Panc1 (cell line): ENCODE measurements at regions not wholly inside any gene's neighbourhood (a gene's known extent, or its start where the extent isn't known, plus 50 kb on each side); places are given as distances from the start of the nearest gene placed in this dataset.
"Not testable (repeated sequence)": the region's sequence is repeated elsewhere in the genome, so short reads cannot be mapped to it uniquely, and the experiment has no call there.

Source experiments
- ATAC-seq: fragments of 200-7000 bp; cut with Tn5 transposase; 2 replicates; pipeline ENCODE4 v1.9.1; 2020; ENCODE audit warnings: mild to moderate bottlenecking, moderate library complexity
- BruUV-seq: library from RNA; stranded (reverse); fragments of 400-500 nt; replicated peaks from 2 replicates; lab custom pipeline; 2021; lab: Mats Ljungman, UMichigan
- CTCF ChIA-PET: fragments of 300-600 bp; sonication (Branson Sonifier 250); formaldehyde crosslinking; loops from one replicate; lab custom pipeline; 2022; ENCODE audit warnings: antibody characterized with exemption; lab: Charles Lee
- POLR2A ChIA-PET: fragments of 300-600 bp; sonication (Branson Sonifier 250); formaldehyde crosslinking; loops from one replicate; lab custom pipeline; 2022; ENCODE audit warnings: antibody characterized with exemption; lab: Charles Lee
- DNase-seq: peaks from one replicate; pipeline ENCODE4 v3.0.0-alpha.2; 2010; ENCODE audit warnings: low read depth, low spot score
- H3K27ac ChIP-seq: 2 replicates; pipeline ENCODE4 v1.5.1; 2011; ENCODE audit warnings: mild to moderate bottlenecking, low read length, inconsistent platforms
- H3K27me3 ChIP-seq: fragments of 200-500 bp; sonication (Bioruptor generic); 2 replicates; pipeline ENCODE4 v1.6.0; 2014; ENCODE audit warnings: low read length, inconsistent platforms; ENCODE audit not compliant: control insufficient read depth, insufficient read depth
- H3K36me3 ChIP-seq: fragments of 200-500 bp; sonication (Bioruptor generic); 2 replicates; pipeline ENCODE4 v1.5.1; 2014; ENCODE audit warnings: inconsistent platforms, mild to moderate bottlenecking, low read length, moderate library complexity; ENCODE audit not compliant: control insufficient read depth, insufficient read depth
- H3K4me1 ChIP-seq: 2 replicates; pipeline ENCODE4 v1.5.1; 2011; ENCODE audit warnings: inconsistent platforms, mild to moderate bottlenecking, low read length, moderate library complexity; ENCODE audit not compliant: control insufficient read depth, insufficient read depth
- H3K4me3 ChIP-seq, 2 experiments: 2 replicates each; pipeline ENCODE4 v1.5.1; 2011 to 2012; ENCODE audit warnings: low read depth in 2 of 2, low read length in 2 of 2, mild to moderate bottlenecking in 2 of 2, inconsistent platforms in 1 of 2, moderate library complexity in 1 of 2
- H3K9me3 ChIP-seq: fragments of 200-500 bp; sonication (Bioruptor generic); 2 replicates; pipeline ENCODE4 v1.5.1; 2014; ENCODE audit warnings: low read depth, mild to moderate bottlenecking, inconsistent platforms, low read length, moderate library complexity; ENCODE audit not compliant: control insufficient read depth, insufficient read depth
- POLR2AphosphoS5 ChIP-seq: IDR thresholded peaks from 2 replicates; pipeline ENCODE4 v1.6.1; 2012; ENCODE audit warnings: mild to moderate bottlenecking, low read depth, low read length, moderate library complexity
- SIN3A ChIP-seq: IDR thresholded peaks from 2 replicates; pipeline ENCODE4 v1.6.1; 2012; ENCODE audit warnings: low read depth, mild to moderate bottlenecking, low read length, moderate library complexity, borderline replicate concordance; ENCODE audit not compliant: insufficient read depth
- TCF7L2 ChIP-seq: IDR thresholded peaks from 2 replicates; pipeline ENCODE4 v1.6.1; 2011; ENCODE audit warnings: mild to moderate bottlenecking, low read depth, low read length, inconsistent platforms
- in situ Hi-C: cut with HindIII; loops from 2 replicates; pipeline ENCODE4 v1.10.0; 2016; ENCODE audit warnings: low sequenced_read_pairs, low pct_unique_long_range_greater_than_20kb
- intact Hi-C: fragments of 100-400 bp; cut with micrococcal nuclease; formaldehyde crosslinking; loops from one replicate; pipeline ENCODE4 v1.10.0; 2022; ENCODE audit not compliant: unreplicated experiment
- TF ChIP-seq, protein P1 (sequence below), 2 experiments: IDR thresholded peaks; 2 replicates each; pipeline ENCODE4 v1.6.1; 2011 to 2012; ENCODE audit warnings: low read depth in 2 of 2, control low read depth in 1 of 2, low read length in 1 of 2, mild to moderate bottlenecking in 1 of 2, moderate library complexity in 1 of 2; ENCODE audit not compliant: insufficient read depth in 1 of 2
- TF ChIP-seq, protein P2 (sequence below): fragments of 450-650 bp; IDR thresholded peaks from 2 replicates; pipeline ENCODE4 v1.5.1; 2017; ENCODE audit warnings: mild to moderate bottlenecking

DNA sequence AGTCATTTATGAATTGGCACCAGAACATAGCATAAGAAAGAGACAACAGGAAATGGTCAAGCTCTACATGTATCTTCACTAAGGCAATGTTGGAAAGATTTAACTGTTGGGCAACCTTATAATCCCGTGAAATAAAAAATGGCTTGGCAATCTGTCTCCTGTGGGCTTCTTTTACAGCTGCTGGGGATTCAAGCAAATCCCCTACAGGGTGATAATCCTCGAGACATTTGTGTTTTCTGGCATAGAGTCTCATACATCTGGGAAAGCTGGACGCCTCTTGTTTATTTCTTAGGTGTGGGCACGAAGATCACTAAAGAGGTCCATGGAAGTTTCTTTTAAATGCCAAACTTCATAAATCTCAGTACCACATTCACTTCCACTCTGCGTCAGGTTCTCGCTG, 82.2 kb upstream of the GPR141 start:
- CTCF ChIA-PET = no interaction called here
- no peaks in the 10 kb centered on the region for H3K4me1 ChIP-seq
- no peaks in the 10 kb centered on the region; the same call in 1 of the 2 replicates for H3K9me3 ChIP-seq
- no peaks in the 10 kb centered on the region for H3K27me3 ChIP-seq
- no peaks in the 10 kb centered on the region for H3K36me3 ChIP-seq
- H3K27ac ChIP-seq = no peak overlapping the region
- intact Hi-C loops (no loop called here), in situ Hi-C loops (no loop called here)
- TF ChIP-seq, protein P1, sequence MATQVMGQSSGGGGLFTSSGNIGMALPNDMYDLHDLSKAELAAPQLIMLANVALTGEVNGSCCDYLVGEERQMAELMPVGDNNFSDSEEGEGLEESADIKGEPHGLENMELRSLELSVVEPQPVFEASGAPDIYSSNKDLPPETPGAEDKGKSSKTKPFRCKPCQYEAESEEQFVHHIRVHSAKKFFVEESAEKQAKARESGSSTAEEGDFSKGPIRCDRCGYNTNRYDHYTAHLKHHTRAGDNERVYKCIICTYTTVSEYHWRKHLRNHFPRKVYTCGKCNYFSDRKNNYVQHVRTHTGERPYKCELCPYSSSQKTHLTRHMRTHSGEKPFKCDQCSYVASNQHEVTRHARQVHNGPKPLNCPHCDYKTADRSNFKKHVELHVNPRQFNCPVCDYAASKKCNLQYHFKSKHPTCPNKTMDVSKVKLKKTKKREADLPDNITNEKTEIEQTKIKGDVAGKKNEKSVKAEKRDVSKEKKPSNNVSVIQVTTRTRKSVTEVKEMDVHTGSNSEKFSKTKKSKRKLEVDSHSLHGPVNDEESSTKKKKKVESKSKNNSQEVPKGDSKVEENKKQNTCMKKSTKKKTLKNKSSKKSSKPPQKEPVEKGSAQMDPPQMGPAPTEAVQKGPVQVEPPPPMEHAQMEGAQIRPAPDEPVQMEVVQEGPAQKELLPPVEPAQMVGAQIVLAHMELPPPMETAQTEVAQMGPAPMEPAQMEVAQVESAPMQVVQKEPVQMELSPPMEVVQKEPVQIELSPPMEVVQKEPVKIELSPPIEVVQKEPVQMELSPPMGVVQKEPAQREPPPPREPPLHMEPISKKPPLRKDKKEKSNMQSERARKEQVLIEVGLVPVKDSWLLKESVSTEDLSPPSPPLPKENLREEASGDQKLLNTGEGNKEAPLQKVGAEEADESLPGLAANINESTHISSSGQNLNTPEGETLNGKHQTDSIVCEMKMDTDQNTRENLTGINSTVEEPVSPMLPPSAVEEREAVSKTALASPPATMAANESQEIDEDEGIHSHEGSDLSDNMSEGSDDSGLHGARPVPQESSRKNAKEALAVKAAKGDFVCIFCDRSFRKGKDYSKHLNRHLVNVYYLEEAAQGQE (IDR thresholded peaks at IDR 0.05; ENCODE audit: insufficient read depth in 1 of 2, low read depth in 2 of 2, low read length in 1 of 2) = no peak
- no peak for TF ChIP-seq POLR2AphosphoS5
- TF ChIP-seq, protein P2, sequence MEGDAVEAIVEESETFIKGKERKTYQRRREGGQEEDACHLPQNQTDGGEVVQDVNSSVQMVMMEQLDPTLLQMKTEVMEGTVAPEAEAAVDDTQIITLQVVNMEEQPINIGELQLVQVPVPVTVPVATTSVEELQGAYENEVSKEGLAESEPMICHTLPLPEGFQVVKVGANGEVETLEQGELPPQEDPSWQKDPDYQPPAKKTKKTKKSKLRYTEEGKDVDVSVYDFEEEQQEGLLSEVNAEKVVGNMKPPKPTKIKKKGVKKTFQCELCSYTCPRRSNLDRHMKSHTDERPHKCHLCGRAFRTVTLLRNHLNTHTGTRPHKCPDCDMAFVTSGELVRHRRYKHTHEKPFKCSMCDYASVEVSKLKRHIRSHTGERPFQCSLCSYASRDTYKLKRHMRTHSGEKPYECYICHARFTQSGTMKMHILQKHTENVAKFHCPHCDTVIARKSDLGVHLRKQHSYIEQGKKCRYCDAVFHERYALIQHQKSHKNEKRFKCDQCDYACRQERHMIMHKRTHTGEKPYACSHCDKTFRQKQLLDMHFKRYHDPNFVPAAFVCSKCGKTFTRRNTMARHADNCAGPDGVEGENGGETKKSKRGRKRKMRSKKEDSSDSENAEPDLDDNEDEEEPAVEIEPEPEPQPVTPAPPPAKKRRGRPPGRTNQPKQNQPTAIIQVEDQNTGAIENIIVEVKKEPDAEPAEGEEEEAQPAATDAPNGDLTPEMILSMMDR = no peak
- no peak for TF ChIP-seq TCF7L2
- TF ChIP-seq SIN3A = no peak
- ATAC-seq (no peak), DNase-seq (no peak)
- H3K4me3 ChIP-seq = no peak overlapping the region
- no TSS peak for BruUV-seq
- POLR2A ChIA-PET = no interaction called here

DNA sequence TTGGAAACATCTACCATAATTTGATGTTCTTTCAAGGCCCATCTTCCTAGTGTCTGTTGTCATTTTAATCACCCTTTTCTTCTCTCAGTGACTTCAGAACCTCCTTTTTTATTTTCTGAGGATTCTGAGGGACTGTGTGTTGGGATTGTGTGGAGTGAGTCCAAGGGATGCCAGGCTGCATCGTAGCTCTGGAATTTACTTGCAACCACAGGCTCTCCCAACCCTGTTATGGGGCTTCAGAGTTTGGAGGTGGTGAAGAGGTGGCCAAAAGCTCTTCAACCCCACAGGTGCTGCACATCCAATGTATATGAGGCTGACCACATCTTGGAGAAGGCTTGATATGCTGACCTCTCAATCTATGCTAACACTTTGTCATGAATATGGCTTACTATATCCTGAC, 79.5 kb upstream of the GPR141 start:
- in situ Hi-C loops = no loop called here
- CTCF ChIA-PET = no interaction called here

DNA sequence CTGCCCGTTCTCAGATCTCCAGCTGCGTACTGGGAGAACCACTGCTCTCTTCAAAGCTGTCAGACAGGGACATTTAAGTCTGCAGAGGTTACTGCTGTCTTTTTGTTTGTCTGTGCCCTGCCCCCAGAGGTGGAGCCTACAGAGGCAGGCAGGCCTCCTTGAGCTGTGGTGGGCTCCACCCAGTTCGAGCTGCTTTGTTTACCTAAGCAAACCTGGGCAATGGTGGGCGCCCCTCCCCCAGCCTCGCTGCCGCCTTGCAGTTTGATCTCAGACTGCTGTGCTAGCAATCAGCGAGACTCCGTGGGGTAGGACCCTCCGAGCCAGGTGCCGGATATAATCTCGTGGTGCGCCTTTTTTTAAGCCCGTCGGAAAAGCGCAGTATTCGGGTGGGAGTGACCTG, 66.2 kb upstream of the GPR141 start:
- H3K9me3 ChIP-seq, H3K27ac ChIP-seq, in situ Hi-C loops, H3K4me3 ChIP-seq, H3K4me1 ChIP-seq, intact Hi-C loops, DNase-seq, POLR2A ChIA-PET, CTCF ChIA-PET, BruUV-seq, ATAC-seq, H3K36me3 ChIP-seq, H3K27me3 ChIP-seq: not testable (repeated sequence)

More for the DNA sequence above, 79.5 kb upstream of the GPR141 start:
- no peaks in the 10 kb centered on the region for H3K9me3 ChIP-seq
- no peaks in the 10 kb centered on the region for H3K36me3 ChIP-seq
- POLR2A ChIA-PET = no interaction called here
- H3K4me3 ChIP-seq = no peak overlapping the region
- no peak for DNase-seq
- H3K4me1 ChIP-seq = no peaks in the 10 kb centered on the region
- TF ChIP-seq SIN3A (no peak), TCF7L2 (no peak), POLR2AphosphoS5 (no peak)
- TF ChIP-seq, protein P2 = no peak
- TF ChIP-seq, protein P1 (IDR thresholded peaks at IDR 0.05; ENCODE audit: insufficient read depth in 1 of 2, low read depth in 2 of 2, low read length in 1 of 2) = no peak
- H3K27ac ChIP-seq = no peak overlapping the region
- BruUV-seq = no TSS peak
- intact Hi-C loops = no loop called here
- ATAC-seq = no peak
- no peaks in the 10 kb centered on the region for H3K27me3 ChIP-seq
